H9 (cell line): ENCODE measurements at regions not wholly inside any gene's neighbourhood (a gene's known extent, or its start where the extent isn't known, plus 50 kb on each side); places are given as distances from the start of the nearest gene placed in this dataset.

Experiments used
- DNase-seq: peaks from one replicate; pipeline ENCODE4 v3.0.0-alpha.2; 2017
- H2AFZ ChIP-seq: one replicate; pipeline ENCODE4 v1.6.1; 2013; ENCODE audit warnings: mild to moderate bottlenecking, low read length, control low read depth, moderate library complexity
- H2AK5ac ChIP-seq: 2 replicates; pipeline ENCODE4 v1.6.1; 2013; ENCODE audit warnings: low read length, control low read depth, mixed read lengths; ENCODE audit not compliant: insufficient read length
- H2BK120ac ChIP-seq: one replicate; pipeline ENCODE4 v1.6.1; 2013; ENCODE audit warnings: low read depth, mild to moderate bottlenecking, low read length, control low read depth, inconsistent platforms; ENCODE audit not compliant: poor library complexity, severe bottlenecking
- H2BK12ac ChIP-seq: 2 replicates; pipeline ENCODE4 v1.6.1; 2013; ENCODE audit warnings: low read length, control low read depth, mixed read lengths, low read depth; ENCODE audit not compliant: insufficient read length
- H2BK15ac ChIP-seq: 2 replicates; pipeline ENCODE4 v1.6.1; 2013; ENCODE audit warnings: low read depth, low read length, control low read depth
- H2BK20ac ChIP-seq: one replicate; pipeline ENCODE4 v1.6.1; 2013; ENCODE audit warnings: low read depth, mild to moderate bottlenecking, low read length, control low read depth, inconsistent platforms; ENCODE audit not compliant: poor library complexity, severe bottlenecking
- H2BK5ac ChIP-seq: 2 replicates; pipeline ENCODE4 v1.6.1; 2013; ENCODE audit warnings: low read length, control low read depth, mixed read lengths; ENCODE audit not compliant: insufficient read length
- H3K14ac ChIP-seq: 2 replicates; pipeline ENCODE4 v1.6.1; 2013; ENCODE audit warnings: low read length, control low read depth; ENCODE audit not compliant: insufficient read depth
- H3K18ac ChIP-seq: 2 replicates; pipeline ENCODE4 v1.6.1; 2013; ENCODE audit warnings: low read depth, mild to moderate bottlenecking, mixed read lengths, low read length, control low read depth; ENCODE audit not compliant: insufficient read length
- H3K23ac ChIP-seq: 2 replicates; pipeline ENCODE4 v1.6.1; 2013; ENCODE audit warnings: low read length, control low read depth, mixed read lengths, low read depth; ENCODE audit not compliant: insufficient read length
- H3K23me2 ChIP-seq: 2 replicates; pipeline ENCODE4 v1.6.1; 2013; ENCODE audit warnings: low read depth, mild to moderate bottlenecking, mixed read lengths, low read length, control low read depth; ENCODE audit not compliant: insufficient read length, poor library complexity, severe bottlenecking
- H3K27ac ChIP-seq: 2 replicates; pipeline ENCODE4 v1.5.1; 2013; ENCODE audit warnings: low read length, control low read depth, mixed read lengths, low read depth; ENCODE audit not compliant: insufficient read length
- H3K27me3 ChIP-seq: 2 replicates; pipeline ENCODE4 v1.6.1; 2013; ENCODE audit warnings: low read length, control low read depth, inconsistent platforms; ENCODE audit not compliant: insufficient read depth
- H3K4ac ChIP-seq: 2 replicates; pipeline ENCODE4 v1.6.1; 2013; ENCODE audit warnings: low read depth, mild to moderate bottlenecking, control low read depth, inconsistent platforms, low read length, moderate library complexity
- H3K4me1 ChIP-seq: 2 replicates; pipeline ENCODE4 v1.6.1; 2013; ENCODE audit warnings: low read length, control low read depth, inconsistent platforms; ENCODE audit not compliant: insufficient read depth
- H3K4me2 ChIP-seq: 2 replicates; pipeline ENCODE4 v1.6.1; 2013; ENCODE audit warnings: low read length, control low read depth, mixed read lengths; ENCODE audit not compliant: insufficient read length, insufficient read depth
- H3K56ac ChIP-seq: 2 replicates; pipeline ENCODE4 v1.6.1; 2013; ENCODE audit warnings: low read depth, mild to moderate bottlenecking, mixed read lengths, low read length, control low read depth; ENCODE audit not compliant: insufficient read length
- H3K79me1 ChIP-seq: 2 replicates; pipeline ENCODE4 v1.6.1; 2013; ENCODE audit warnings: low read depth, mild to moderate bottlenecking, moderate library complexity, low read length, control low read depth, inconsistent platforms; ENCODE audit not compliant: insufficient read depth, poor library complexity, severe bottlenecking
- H3K79me2 ChIP-seq: 2 replicates; pipeline ENCODE4 v1.6.1; 2013; ENCODE audit warnings: low read length, control low read depth, inconsistent platforms; ENCODE audit not compliant: insufficient read depth
- H3K9ac ChIP-seq: 2 replicates; pipeline ENCODE4 v1.6.1; 2013; ENCODE audit warnings: low read length, control low read depth, mixed read lengths; ENCODE audit not compliant: insufficient read length; ENCODE audit errors: extremely low read depth
- H3K9me3 ChIP-seq: one replicate; pipeline ENCODE4 v1.6.1; 2013; ENCODE audit warnings: low read depth, low read length, inconsistent platforms; ENCODE audit not compliant: control insufficient read depth
- H3T11ph ChIP-seq: one replicate; pipeline ENCODE4 v1.6.1; 2013; ENCODE audit warnings: mild to moderate bottlenecking, low read length, control low read depth, inconsistent platforms
- H4K20me1 ChIP-seq: one replicate; pipeline ENCODE4 v1.6.1; 2013; ENCODE audit not compliant: control insufficient read depth, insufficient read length, insufficient read depth
- H4K5ac ChIP-seq: 2 replicates; pipeline ENCODE4 v1.6.1; 2013; ENCODE audit warnings: low read depth, mild to moderate bottlenecking, mixed read lengths, low read length, control low read depth; ENCODE audit not compliant: insufficient read length
- H4K8ac ChIP-seq: replicated peaks from 2 replicates; pipeline ENCODE4 v1.6.1; 2013; ENCODE audit warnings: low read length, control low read depth, mixed read lengths, low read depth; ENCODE audit not compliant: insufficient read length
- H4K91ac ChIP-seq: 2 replicates; pipeline ENCODE4 v1.6.1; 2013; ENCODE audit warnings: low read depth, mild to moderate bottlenecking, moderate library complexity, mixed read lengths, low read length, control low read depth; ENCODE audit not compliant: insufficient read length
- H3K27ac Mint-ChIP-seq, 3 experiments: 2 replicates in 2 of 3; 3 replicates in 1 of 3; pipeline ENCODE4 v1.8.0; 2020 to 2021; ENCODE audit warnings: mixed read lengths in 3 of 3, mild to moderate bottlenecking in 1 of 3, moderate library complexity in 1 of 3
- H3K27me3 Mint-ChIP-seq: 2 replicates; pipeline ENCODE4 v1.8.0; 2021; ENCODE audit warnings: low read depth, mild to moderate bottlenecking, moderate library complexity, mixed read lengths
- H3K36me3 Mint-ChIP-seq, 3 experiments: 2 replicates in 2 of 3; 3 replicates in 1 of 3; pipeline ENCODE4 v1.8.0; 2020 to 2021; ENCODE audit warnings: low read depth in 3 of 3, mixed read lengths in 3 of 3; ENCODE audit not compliant: insufficient read depth in 1 of 3
- H3K4me1 Mint-ChIP-seq, 2 experiments: 2 replicates each; pipeline ENCODE4 v1.8.0; 2020; ENCODE audit warnings: mixed read lengths in 2 of 2
- H3K4me3 Mint-ChIP-seq, 2 experiments: 2 replicates in 1 of 2; 3 replicates in 1 of 2; pipeline ENCODE4 v1.8.0; 2020 to 2021; ENCODE audit warnings: mild to moderate bottlenecking in 2 of 2, mixed read lengths in 2 of 2, moderate library complexity in 1 of 2
- H3K9me3 Mint-ChIP-seq, 2 experiments: 2 replicates in 1 of 2; 3 replicates in 1 of 2; pipeline ENCODE4 v1.8.0; 2020; ENCODE audit warnings: mild to moderate bottlenecking in 2 of 2, mixed read lengths in 2 of 2, moderate library complexity in 1 of 2
- CTCF ChIP-seq: fragments of 200-600 bp; sonication (generic); conservative IDR thresholded peaks from 3 replicates; pipeline ENCODE4 v1.8.0; 2021; ENCODE audit warnings: antibody characterized with exemption, mild to moderate bottlenecking
- WGBS: extraction: QIAGEN DNeasy Blood & Tissue Kit; methylation state at CpG from one replicate; pipeline ENCODE4 v1.1.7; 2013; ENCODE audit warnings: missing lambda C conversion rate, low lambda C conversion rate, mixed read lengths; ENCODE audit not compliant: insufficient read length; ENCODE audit errors: extremely low coverage; 5-methylcytosine and 5-hydroxymethylcytosine counted together

DNA sequence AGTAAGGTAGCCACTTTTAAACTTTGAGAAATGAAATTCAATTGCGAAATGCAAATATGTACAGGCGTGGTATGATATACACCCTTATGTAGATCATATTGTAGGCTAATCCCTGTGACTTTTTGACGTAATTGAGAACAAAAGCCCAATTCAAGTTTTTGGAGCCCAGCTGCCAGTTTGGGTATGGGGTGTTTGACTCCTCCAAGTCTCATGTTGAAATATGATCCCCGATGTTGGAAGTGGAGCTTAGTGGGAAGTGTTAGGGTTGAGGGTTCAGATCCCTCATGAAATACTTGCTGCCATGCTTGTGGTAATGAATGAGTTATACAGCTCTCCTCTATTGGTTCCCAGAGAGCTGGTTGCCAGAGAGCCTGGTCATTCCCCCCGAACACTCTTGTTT lies 1666.8 kb downstream of the SUCLG1 start:
- no peaks in the 10 kb centered on the region for H3K79me2 ChIP-seq
- H3K4ac ChIP-seq, result no peak overlapping the region
- H3T11ph ChIP-seq, result no peak overlapping the region
- no peaks in the 10 kb centered on the region for H4K20me1 ChIP-seq
- H2AFZ ChIP-seq, result no peak overlapping the region
- no peak overlapping the region for H3K56ac ChIP-seq
- H3K23me2 ChIP-seq, result no peaks in the 10 kb centered on the region
- no peak overlapping the region for H4K8ac ChIP-seq
- H2BK120ac ChIP-seq, result no peak overlapping the region
- no peak overlapping the region for H3K18ac ChIP-seq
- H2BK5ac ChIP-seq, result no peak overlapping the region
- no peaks in the 10 kb centered on the region for H3K36me3 Mint-ChIP-seq
- DNase-seq, result no peak
- H3K23ac ChIP-seq, result no peak overlapping the region
- no peak overlapping the region for H3K4me3 Mint-ChIP-seq
- no peak overlapping the region for H3K27ac ChIP-seq
- no peak overlapping the region for H2AK5ac ChIP-seq
- H3K27ac Mint-ChIP-seq, result no peak overlapping the region
- no peaks in the 10 kb centered on the region for H3K9me3 ChIP-seq
- peaks cover 0 to 4% of the 10 kb centered on the region in 2 experiments; a peak in 1 of 5 replicates for H3K9me3 Mint-ChIP-seq
- no peaks in the 10 kb centered on the region for H3K4me1 ChIP-seq
- H3K79me1 ChIP-seq, result no peaks in the 10 kb centered on the region
- H2BK12ac ChIP-seq, result no peak overlapping the region
- H3K27me3 ChIP-seq, result no peaks in the 10 kb centered on the region
- H3K14ac ChIP-seq, result no peak overlapping the region
- peaks cover under 1 to 2% of the 10 kb centered on the region in 2 experiments; a peak in 2 of 4 replicates for H3K4me1 Mint-ChIP-seq
- no peak for TF ChIP-seq CTCF
- no peak overlapping the region for H2BK15ac ChIP-seq
- H3K9ac ChIP-seq, result no peak overlapping the region
- no peak overlapping the region for H4K91ac ChIP-seq
- no peak overlapping the region for H3K4me2 ChIP-seq
- no peak overlapping the region for H2BK20ac ChIP-seq
- H4K5ac ChIP-seq, result no peak overlapping the region
- H3K27me3 Mint-ChIP-seq, result no peaks in the 10 kb centered on the region
- WGBS, result no CpG with 5 or more reads among the region's 5 CpGs
